Right lobe of liver (tissue), 6 donors: ENCODE measurements at regions not wholly inside any gene's neighbourhood (a gene's known extent, or its start where the extent isn't known, plus 50 kb on each side); places are given as distances from the start of the nearest gene placed in this dataset.

ENCODE experiments used
- ATAC-seq, 4 donors: fragments of 200-7000 bp; cut with Tn5 transposase; one replicate each; pipeline ENCODE4 v1.9.1; 2020; ENCODE audit warnings: mild to moderate bottlenecking in 4 of 4, moderate library complexity in 4 of 4
- DNase-seq, 3 donors: peaks; one replicate each; pipeline ENCODE4 v3.0.0-alpha.2; 2020
- H3K27ac ChIP-seq, 3 donors: fragments of 200-600 bp; one replicate each; pipeline ENCODE4 v1.8.0; 2022
- H3K27me3 ChIP-seq, 2 donors: fragments of 200-600 bp; one replicate each; pipeline ENCODE4 v1.8.0; 2022
- H3K36me3 ChIP-seq, 4 donors: fragments of 200-600 bp; sonication (generic) in 1 of 4; one replicate each; pipeline versions ENCODE4 v1.5.1 to v1.8.0; 2017 to 2022; ENCODE audit warnings: control low read depth in 1 of 4
- H3K4me1 ChIP-seq, 4 donors: fragments of 200-600 bp; sonication (generic) in 1 of 4; one replicate each; pipeline versions ENCODE4 v1.5.1 to v1.8.0; 2017 to 2022; ENCODE audit warnings: control low read depth in 1 of 4
- H3K4me3 ChIP-seq, 3 donors: fragments of 200-600 bp; one replicate each; pipeline ENCODE4 v1.8.0; 2022
- H3K9me3 ChIP-seq, 4 donors: fragments of 200-600 bp; sonication (generic) in 1 of 4; one replicate each; pipeline versions ENCODE4 v1.5.1 to v1.8.0; 2017 to 2022; ENCODE audit warnings: control low read depth in 1 of 4
- POLR2A ChIP-seq: fragments of 450-650 bp; IDR thresholded peaks from one replicate; pipeline ENCODE4 v1.6.1; 2017; ENCODE audit warnings: antibody characterized with exemption, mild to moderate bottlenecking
- whole genome bisulfite sequencing: methylation state at CpG from one replicate; pipeline ENCODE4 v1.1.6; 2018; ENCODE audit warnings: low coverage, low lambda C conversion rate; ENCODE audit not compliant: insufficient coverage; ENCODE audit errors: missing lambda C conversion rate; 5-methylcytosine and 5-hydroxymethylcytosine counted together
- intact Hi-C, 2 donors: fragments of 100-400 bp; cut with DNase I; formaldehyde crosslinking; loops; one replicate each; pipeline versions ENCODE4 v1.11.2 to v1.14.1; 2022
- TF ChIP-seq, protein P1 (sequence below), 4 donors: fragments of 200-600 bp in 3 of 4; fragments of 450-650 bp in 1 of 4; IDR thresholded peaks; one replicate each; pipeline versions ENCODE4 v1.5.1 to v1.8.0; 2016 to 2022; ENCODE audit warnings: antibody characterized with exemption in 4 of 4, mild to moderate bottlenecking in 2 of 4
- donor health status: DM: no; HTN: yes; CAD: no.
- donor health status: DM: no; HTN: no; CAD: no.
- donor health status: DM: no; HTN: no; CAD: no.
- donor health status: DM: no; HTN: yes; CAD: no.
- donor health status: DM: no; HTN: yes; CAD: no.

DNA sequence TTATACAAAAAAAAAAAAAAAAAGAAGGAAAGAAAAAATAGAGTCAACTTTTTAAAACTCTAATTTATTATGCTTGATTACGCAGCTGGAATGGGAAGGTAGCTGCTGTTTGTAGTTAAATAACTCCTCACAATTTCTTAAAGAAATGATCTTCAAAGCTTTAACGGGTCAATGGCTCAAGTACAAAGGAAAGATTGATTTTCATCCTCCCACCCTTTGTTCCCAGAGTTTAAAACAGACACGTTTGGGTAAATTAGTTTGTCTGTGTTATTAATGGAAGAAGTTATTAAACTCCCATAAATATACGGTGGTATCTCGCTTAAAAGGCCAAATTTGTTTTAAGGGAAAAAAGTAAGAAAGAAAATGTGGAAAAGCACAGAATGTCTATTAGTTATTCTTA is 179.3 kb downstream of the EMX2 start:
- Histone ChIP-seq H3K4me3 (no peak overlapping the region), H3K4me1 (no peaks in the 10 kb centered on the region), H3K36me3 (no peaks in the 10 kb centered on the region), H3K9me3 (no peaks in the 10 kb centered on the region), H3K27ac (no peak overlapping the region), H3K27me3 (no peaks in the 10 kb centered on the region)
- ATAC-seq (no peak), DNase-seq (no peak)
- WGBS, result 62% methylated on average over 5 of the region's 5 CpGs
- TF ChIP-seq POLR2A, result no peak
- intact Hi-C loops, result no loop called here

DNA sequence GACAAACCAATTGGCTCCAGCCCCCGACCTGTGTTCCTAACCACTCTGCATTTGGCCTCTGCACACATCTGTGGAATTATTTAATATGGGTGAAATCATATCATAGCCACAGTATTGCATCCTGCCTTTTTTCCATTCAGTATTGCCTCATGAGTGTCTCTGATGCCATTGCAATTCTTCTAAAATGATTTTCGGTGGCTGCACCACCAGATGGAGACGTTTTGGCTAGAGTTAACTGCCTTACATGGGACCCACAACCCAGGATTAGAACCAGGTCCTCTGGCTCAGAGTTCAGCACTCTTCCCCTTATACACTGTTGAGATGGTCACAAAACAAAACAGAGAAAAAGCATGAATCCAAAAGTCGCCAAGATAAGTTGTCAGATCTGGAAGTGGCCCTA is 180.8 kb downstream of the EMX2 start:
- TF ChIP-seq POLR2A, result no peak
- TF ChIP-seq, protein P1, sequence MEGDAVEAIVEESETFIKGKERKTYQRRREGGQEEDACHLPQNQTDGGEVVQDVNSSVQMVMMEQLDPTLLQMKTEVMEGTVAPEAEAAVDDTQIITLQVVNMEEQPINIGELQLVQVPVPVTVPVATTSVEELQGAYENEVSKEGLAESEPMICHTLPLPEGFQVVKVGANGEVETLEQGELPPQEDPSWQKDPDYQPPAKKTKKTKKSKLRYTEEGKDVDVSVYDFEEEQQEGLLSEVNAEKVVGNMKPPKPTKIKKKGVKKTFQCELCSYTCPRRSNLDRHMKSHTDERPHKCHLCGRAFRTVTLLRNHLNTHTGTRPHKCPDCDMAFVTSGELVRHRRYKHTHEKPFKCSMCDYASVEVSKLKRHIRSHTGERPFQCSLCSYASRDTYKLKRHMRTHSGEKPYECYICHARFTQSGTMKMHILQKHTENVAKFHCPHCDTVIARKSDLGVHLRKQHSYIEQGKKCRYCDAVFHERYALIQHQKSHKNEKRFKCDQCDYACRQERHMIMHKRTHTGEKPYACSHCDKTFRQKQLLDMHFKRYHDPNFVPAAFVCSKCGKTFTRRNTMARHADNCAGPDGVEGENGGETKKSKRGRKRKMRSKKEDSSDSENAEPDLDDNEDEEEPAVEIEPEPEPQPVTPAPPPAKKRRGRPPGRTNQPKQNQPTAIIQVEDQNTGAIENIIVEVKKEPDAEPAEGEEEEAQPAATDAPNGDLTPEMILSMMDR (IDR thresholded peaks at IDR 0.05), result no peak
- H3K27me3 ChIP-seq, result no peaks in the 10 kb centered on the region
- intact Hi-C loops, result no loop called here
- no peak overlapping the region for H3K4me3 ChIP-seq
- WGBS, result 34% methylated on average over 4 of the region's 4 CpGs
- no peak for DNase-seq
- H3K27ac ChIP-seq, result no peak overlapping the region
- no peaks in the 10 kb centered on the region for H3K36me3 ChIP-seq
- ATAC-seq, result no peak
- no peaks in the 10 kb centered on the region for H3K9me3 ChIP-seq
- H3K4me1 ChIP-seq, result no peaks in the 10 kb centered on the region

DNA sequence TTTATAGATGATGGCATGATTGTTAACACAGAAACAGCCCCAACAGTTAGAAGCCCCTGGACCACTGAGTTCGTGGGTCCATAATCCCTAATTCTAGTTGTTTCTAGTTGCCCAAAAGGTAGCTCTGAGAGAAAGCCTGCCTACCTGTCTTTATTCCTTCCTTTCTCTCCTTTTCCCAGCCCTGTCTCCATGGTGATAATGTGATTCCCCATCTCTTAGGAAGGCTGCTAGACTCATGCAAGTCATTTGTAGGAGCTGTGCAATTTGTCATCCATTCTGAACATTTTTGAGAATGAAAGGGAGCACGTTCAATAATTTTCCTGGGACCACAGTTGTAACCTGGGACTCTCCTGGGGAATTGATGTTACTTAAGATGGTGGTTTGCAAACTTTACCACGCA is 183.4 kb downstream of the EMX2 start:
- no peaks in the 10 kb centered on the region for H3K4me1 ChIP-seq
- no peak overlapping the region for H3K27ac ChIP-seq
- H3K36me3 ChIP-seq, result no peaks in the 10 kb centered on the region
- no peak overlapping the region for H3K4me3 ChIP-seq
- 32% methylated on average over 3 of the region's 3 CpGs for WGBS
- TF ChIP-seq, protein P1 (IDR thresholded peaks at IDR 0.05), result no peak
- no peak for TF ChIP-seq POLR2A
- no peak for DNase-seq
- no peaks in the 10 kb centered on the region for H3K27me3 ChIP-seq
- intact Hi-C loops, result no loop called here
- ATAC-seq, result no peak
- no peaks in the 10 kb centered on the region for H3K9me3 ChIP-seq

DNA sequence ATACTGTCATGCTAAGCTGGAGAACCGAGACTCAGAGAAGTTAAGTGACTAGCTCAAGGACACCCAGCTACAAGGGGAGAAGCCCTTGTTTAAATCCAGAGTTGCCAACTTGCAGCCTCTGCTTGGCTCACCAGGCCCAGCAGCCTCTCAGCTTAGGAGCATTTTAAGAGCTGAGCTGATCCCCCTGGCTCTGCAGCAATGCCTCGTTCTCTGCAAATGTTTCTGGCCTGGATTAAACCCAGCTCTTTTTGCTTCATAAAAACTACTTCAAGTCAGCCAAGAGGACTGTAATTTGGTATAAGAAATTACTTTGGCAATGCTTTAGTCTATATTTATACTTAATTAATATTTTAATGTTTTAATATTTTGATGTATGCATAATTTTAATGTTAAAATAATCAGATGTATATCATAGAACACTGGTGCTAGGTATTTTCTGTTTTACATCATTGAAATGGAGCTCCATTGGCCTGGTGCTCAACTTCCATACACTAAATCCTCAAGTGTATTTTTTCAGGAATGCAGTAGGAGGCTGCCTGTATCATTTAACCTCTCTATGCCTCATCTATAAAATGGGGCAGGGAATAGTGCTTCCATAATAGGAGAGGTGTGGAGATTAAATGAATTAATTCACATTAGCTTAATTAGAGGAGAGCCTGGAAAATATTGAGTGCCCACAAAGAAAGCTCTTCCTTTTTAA is 184.2 kb downstream of the EMX2 start:
- DNase-seq (no peak), ATAC-seq (no peak)
- Histone ChIP-seq H3K9me3 (no peaks in the 10 kb centered on the region), H3K27ac (no peak overlapping the region), H3K4me1 (no peaks in the 10 kb centered on the region), H3K36me3 (no peaks in the 10 kb centered on the region), H3K4me3 (no peak overlapping the region), H3K27me3 (no peaks in the 10 kb centered on the region)
- intact Hi-C loops, result no loop called here
- no peak for TF ChIP-seq POLR2A
- TF ChIP-seq, protein P1 (IDR thresholded peaks at IDR 0.05), result no peak
- WGBS, result 60% methylated on average over 2 of the region's 2 CpGs

DNA sequence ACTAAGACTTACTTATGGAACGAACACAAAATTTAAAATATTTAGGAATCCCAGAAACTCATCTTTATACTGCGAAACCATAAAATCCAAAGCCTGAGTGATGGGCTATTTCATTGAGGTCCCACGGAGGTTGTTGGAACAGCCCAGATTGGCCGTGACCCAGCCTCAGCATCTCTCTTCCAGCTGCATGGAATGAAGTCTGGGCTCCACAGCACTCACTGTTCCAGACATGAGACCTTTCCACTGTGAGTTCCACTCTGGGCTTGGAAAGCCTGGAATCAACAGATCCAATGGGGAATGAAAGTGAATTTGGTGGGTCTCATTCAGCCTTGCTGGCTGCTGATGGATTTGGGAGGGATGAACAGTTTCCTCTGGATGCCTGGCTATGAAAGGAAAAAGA is 184.9 kb downstream of the EMX2 start:
- H3K27ac ChIP-seq, result no peak overlapping the region
- ATAC-seq (no peak), DNase-seq (no peak)
- H3K4me1 ChIP-seq, result no peaks in the 10 kb centered on the region
- no peaks in the 10 kb centered on the region for H3K36me3 ChIP-seq
- H3K4me3 ChIP-seq, result no peak overlapping the region
- no peaks in the 10 kb centered on the region for H3K27me3 ChIP-seq
- WGBS, result 56% methylated on average over 4 of the region's 4 CpGs
- H3K9me3 ChIP-seq, result no peaks in the 10 kb centered on the region
- TF ChIP-seq, protein P1 (IDR thresholded peaks at IDR 0.05), result no peak
- TF ChIP-seq POLR2A, result no peak
- intact Hi-C loops, result no loop called here
